Activated CD4-positive, alpha-beta T cell treated with anti-CD3 and anti-CD28 coated beads, Interleukin-2, amount 10 ng/mL, durations not matched to agents 7 days and 5 days (primary cell): ENCODE measurements at regions not wholly inside any gene's neighbourhood (a gene's known extent, or its start where the extent isn't known, plus 50 kb on each side); places are given as distances from the start of the nearest gene placed in this dataset.
A peak's percentile ranks its signal among the peaks of the same experiment; 100 is the strongest.

Experiments used
- CTCF ChIA-PET: fragments of 350-600 bp; sonication (Branson Sonifier 250); formaldehyde crosslinking; loops from one replicate; lab custom pipeline; 2021; ENCODE audit warnings: antibody characterized with exemption; lab: Charles Lee
- POLR2A ChIA-PET: fragments of 350-600 bp; sonication (Branson Sonifier 250); formaldehyde crosslinking; loops from one replicate; lab custom pipeline; 2021; ENCODE audit warnings: antibody characterized with exemption; lab: Charles Lee
- DNase-seq: peaks from one replicate; pipeline ENCODE4 v3.0.0-alpha.2; 2020
- H3K27ac Mint-ChIP-seq: one replicate; pipeline ENCODE4 v1.8.0; 2021; ENCODE audit warnings: mild to moderate bottlenecking, moderate library complexity, mixed read lengths
- H3K27me3 Mint-ChIP-seq: one replicate; pipeline ENCODE4 v1.8.0; 2021; ENCODE audit warnings: mixed read lengths
- H3K36me3 Mint-ChIP-seq: one replicate; pipeline ENCODE4 v1.8.0; 2021; ENCODE audit warnings: low read depth, mixed read lengths
- H3K4me1 Mint-ChIP-seq: one replicate; pipeline ENCODE4 v1.8.0; 2021; ENCODE audit warnings: mixed read lengths
- H3K4me3 Mint-ChIP-seq: one replicate; pipeline ENCODE4 v1.8.0; 2021; ENCODE audit warnings: mild to moderate bottlenecking, moderate library complexity, mixed read lengths
- H3K9me3 Mint-ChIP-seq: one replicate; pipeline ENCODE4 v1.8.0; 2021; ENCODE audit warnings: mixed read lengths

DNA sequence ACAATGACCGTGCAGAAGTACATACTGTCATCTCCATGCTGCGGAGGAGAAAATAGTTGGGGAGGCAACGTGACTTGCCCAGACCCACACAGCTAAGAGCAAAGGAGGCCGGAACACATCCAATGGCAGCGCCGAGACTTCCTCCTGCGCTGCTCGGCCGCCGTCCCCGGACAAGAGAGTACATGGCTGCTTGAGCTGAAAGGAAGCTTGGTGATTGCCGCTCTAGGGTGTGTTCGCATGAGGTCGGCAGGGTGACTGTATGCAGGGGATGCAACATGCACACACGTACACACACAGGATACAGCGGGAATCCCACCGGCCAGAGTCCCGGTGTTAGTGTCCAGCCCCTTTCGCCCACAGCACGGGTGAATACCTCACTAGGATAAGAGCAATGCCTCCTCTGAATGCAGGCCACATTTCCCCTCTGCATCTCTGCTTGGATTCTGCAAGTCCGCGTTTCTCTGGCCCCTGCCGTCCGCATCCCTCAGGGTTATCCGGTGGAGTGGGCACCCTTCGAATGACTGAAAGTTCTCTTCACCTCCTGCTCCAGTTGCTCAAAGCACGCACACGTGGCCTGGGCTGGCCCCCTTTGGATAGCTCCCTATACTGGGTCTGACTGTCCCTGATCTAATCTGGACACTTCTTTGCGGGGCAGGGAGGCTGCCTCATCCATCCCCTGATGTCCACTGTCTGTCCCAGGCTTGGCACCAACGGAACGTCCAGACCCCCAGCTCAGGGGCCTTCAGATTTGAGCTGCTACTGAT, 78.8 kb downstream of the GSC start:
- Mint-ChIP-seq H3K27ac (no peak overlapping the region), H3K9me3 (no peaks in the 10 kb centered on the region), H3K4me3 (no peak overlapping the region), H3K4me1 (no peaks in the 10 kb centered on the region), H3K36me3 (no peaks in the 10 kb centered on the region), H3K27me3 (peaks cover 6% of the 10 kb centered on the region)
- DNase-seq = no peak
- ChIA-PET CTCF (no interaction called here), POLR2A (no interaction called here)

DNA sequence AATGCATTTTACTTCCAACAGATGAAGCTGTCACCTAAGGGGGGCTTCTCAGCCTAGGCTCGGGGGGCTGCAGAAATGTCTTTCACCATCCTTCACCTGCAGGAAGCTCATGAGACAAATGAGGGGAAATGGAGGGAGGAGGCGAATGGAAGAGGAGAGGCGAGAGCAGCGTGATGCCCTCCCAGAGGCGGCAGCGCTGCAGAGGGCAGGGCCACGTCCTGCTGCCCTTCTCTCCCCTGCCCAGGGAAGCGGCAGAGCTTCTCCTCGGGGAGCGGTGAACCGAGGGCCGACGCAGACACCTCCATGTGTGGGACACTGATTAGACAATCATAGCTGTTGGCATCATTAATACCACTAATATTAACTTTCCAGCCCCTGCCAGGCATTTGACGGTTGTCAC, 78.3 kb downstream of the SERPINA3 start:
- ChIA-PET POLR2A (no interaction called here), CTCF (interaction anchor here (0.5 kb wide), 1 partner anchor 22 kb away, joined by 3 read pairs; no protein-coding TSS in a partner anchor)
- no peaks in the 10 kb centered on the region for H3K36me3 Mint-ChIP-seq
- DNase-seq = no peak
- no peaks in the 10 kb centered on the region for H3K9me3 Mint-ChIP-seq
- no peaks in the 10 kb centered on the region for H3K4me1 Mint-ChIP-seq
- peaks cover 6% of the 10 kb centered on the region for H3K27me3 Mint-ChIP-seq
- no peak overlapping the region for H3K27ac Mint-ChIP-seq
- H3K4me3 Mint-ChIP-seq = no peak overlapping the region

- no peaks in the 10 kb centered on the region for H3K9me3 Mint-ChIP-seq
- no peak overlapping the region for H3K27ac Mint-ChIP-seq
- POLR2A ChIA-PET = no interaction called here
- DNase-seq = no peak
- H3K27me3 Mint-ChIP-seq = peaks cover 6% of the 10 kb centered on the region
- H3K36me3 Mint-ChIP-seq = no peaks in the 10 kb centered on the region
- no peaks in the 10 kb centered on the region for H3K4me1 Mint-ChIP-seq
- no peak overlapping the region for H3K4me3 Mint-ChIP-seq
- CTCF ChIA-PET = interaction anchor here (0.5 to 0.7 kb wide), 3 partner anchors 10 to 57 kb away, joined by 3 read pairs; no protein-coding TSS in a partner anchor
These were observed 77.8 kb downstream of the SERPINA3 start for GRCh38 chr14:94689985-94690400.

DNA sequence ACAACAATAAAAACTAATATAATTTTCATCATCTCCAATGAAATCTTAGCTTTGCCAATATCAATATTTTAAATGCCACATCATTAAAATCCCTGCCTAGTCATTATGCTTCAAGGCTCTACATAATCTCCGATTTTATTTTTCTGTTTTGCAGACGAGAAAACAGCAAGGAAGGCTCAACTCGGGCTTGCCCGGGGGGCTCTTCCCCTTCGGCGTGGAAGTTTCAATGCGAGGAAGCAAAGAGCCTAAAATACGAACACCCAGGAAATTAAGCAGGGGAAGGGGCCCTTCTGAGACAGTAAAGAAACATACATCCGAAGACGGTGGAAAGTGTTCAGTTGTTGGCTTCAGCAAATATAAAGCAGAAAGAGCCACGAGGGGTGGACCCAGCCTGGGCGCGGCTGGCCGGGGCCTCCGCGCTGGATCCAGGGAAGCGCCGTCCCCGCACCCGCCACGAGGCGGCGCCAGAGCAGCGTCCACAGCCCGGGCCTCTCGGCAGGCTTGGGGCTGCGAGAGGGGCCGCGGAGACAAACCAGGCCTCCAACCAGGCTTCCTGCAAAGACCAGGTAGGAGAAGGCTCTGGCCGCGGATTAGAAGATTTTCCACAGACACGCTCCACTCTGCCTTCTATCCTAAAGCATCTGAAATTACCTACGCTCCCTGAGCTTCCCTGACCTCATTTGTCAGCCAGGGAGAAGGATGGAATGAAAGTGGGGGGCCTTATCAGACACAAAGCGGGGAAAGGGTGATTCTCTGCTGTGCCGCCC, 77.2 kb downstream of the SERPINA3 start:
- Mint-ChIP-seq H3K9me3 (no peaks in the 10 kb centered on the region), H3K27ac (no peak overlapping the region), H3K36me3 (no peaks in the 10 kb centered on the region), H3K27me3 (peaks cover 6% of the 10 kb centered on the region), H3K4me1 (no peaks in the 10 kb centered on the region), H3K4me3 (no peak overlapping the region)
- peak; percentile 39 for DNase-seq
- ChIA-PET POLR2A (no interaction called here), CTCF (interaction anchor here (0.6 to 0.7 kb wide), 2 partner anchors 10 to 58 kb away, joined by 3 read pairs; no protein-coding TSS in a partner anchor)

GRCh38 chr14:94686511-94687160, 74.4 kb downstream of the SERPINA3 start:
- Mint-ChIP-seq H3K9me3 (no peaks in the 10 kb centered on the region), H3K27ac (no peak overlapping the region), H3K27me3 (peaks cover 6% of the 10 kb centered on the region), H3K4me1 (no peaks in the 10 kb centered on the region), H3K36me3 (no peaks in the 10 kb centered on the region), H3K4me3 (no peak overlapping the region)
- ChIA-PET CTCF (no interaction called here), POLR2A (no interaction called here)
- DNase-seq = no peak

DNA sequence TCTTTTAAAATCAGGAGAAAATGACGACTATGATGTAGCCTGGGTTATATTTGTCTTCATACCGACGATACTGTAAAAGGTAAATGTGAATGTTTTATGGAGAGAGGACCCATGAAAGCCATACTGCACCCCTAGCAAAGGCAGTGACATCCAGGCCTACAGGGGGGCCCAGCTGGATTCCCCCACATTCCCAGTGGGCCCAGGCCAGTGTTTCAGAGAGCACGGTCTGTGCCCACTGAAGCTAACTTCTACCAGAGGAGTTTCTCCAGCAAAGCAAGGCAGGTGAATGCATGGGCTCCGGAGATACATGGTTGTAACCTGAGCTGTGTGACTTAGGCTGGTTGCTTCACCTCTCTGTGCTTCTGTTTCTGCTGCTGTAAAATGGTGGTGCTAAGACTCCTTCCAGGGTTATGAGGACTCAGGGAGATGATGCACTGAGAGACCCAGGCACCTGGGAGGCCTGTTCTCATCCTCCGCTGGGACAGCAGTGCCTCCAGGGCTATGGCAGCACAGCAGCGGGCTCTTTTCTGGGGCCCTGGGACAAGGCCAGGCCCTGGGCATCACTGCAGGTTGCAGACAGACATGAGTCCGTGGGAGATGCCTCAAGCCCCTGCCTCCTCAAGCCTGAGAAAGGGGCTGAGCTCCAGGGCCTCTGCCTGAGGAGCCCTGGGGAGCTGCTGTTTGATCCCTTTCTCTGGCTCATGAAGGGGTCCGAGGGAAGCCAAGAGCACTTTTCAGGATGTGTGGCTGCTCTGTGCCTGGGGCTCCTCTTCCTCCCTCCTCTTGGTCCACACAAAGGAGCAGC, 73.7 kb downstream of the SERPINA3 start:
- H3K4me3 Mint-ChIP-seq = no peak overlapping the region
- H3K9me3 Mint-ChIP-seq = no peaks in the 10 kb centered on the region
- CTCF ChIA-PET = no interaction called here
- H3K36me3 Mint-ChIP-seq = no peaks in the 10 kb centered on the region
- POLR2A ChIA-PET = no interaction called here
- no peaks in the 10 kb centered on the region for H3K4me1 Mint-ChIP-seq
- H3K27ac Mint-ChIP-seq = no peak overlapping the region
- peaks cover 6% of the 10 kb centered on the region for H3K27me3 Mint-ChIP-seq
- DNase-seq = no peak

DNA sequence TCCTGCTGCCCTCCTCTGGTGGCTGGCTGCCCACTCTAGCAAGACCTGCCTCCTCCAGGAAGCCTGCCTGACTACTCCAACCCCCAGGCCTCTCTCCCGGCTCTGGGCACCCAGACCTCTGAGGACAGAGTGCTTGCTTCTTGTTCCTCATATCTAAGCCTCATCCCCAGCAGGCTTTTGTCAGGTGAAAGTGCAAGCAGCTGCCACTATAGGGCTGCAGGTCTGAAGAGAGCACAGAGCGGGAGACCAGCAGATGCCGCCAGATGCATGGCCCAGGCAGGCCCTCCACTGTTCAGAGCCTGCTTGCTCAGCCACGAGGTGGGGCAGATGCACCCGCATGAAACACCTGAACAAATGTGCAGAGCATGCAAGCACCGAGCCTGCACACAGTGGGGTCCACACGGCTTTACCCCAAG, 73.0 kb downstream of the SERPINA3 start:
- Mint-ChIP-seq H3K4me1 (no peaks in the 10 kb centered on the region), H3K27ac (no peak overlapping the region), H3K27me3 (peaks cover 4% of the 10 kb centered on the region), H3K9me3 (no peaks in the 10 kb centered on the region), H3K36me3 (no peaks in the 10 kb centered on the region), H3K4me3 (no peak overlapping the region)
- DNase-seq = no peak
- ChIA-PET POLR2A (no interaction called here), CTCF (no interaction called here)

DNA sequence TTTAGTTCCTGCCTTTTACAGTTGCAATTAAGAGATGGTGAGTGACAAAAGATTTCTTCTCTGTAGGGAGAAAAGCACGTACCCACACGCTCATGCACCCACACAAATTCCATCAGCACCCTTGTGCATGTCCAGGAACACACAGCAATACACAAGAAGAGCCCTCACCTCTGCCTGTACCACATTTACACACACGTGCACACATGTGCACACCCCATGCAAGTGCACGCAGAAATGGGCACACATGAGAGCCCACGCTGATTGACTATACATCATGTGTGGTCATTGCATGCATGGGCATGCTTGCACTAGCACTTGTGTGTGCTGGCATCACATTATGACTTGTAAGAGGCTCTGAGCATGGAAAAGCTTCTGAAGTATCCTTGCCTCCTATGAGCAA, 70.5 kb downstream of the SERPINA3 start:
- H3K4me3 Mint-ChIP-seq = no peak overlapping the region
- POLR2A ChIA-PET = no interaction called here
- CTCF ChIA-PET = no interaction called here

GRCh38 chr14:94682061-94682516, 69.9 kb downstream of the SERPINA3 start:
- no peaks in the 10 kb centered on the region for H3K9me3 Mint-ChIP-seq
- no peaks in the 10 kb centered on the region for H3K4me1 Mint-ChIP-seq
- no peaks in the 10 kb centered on the region for H3K27me3 Mint-ChIP-seq
- CTCF ChIA-PET = no interaction called here
- H3K4me3 Mint-ChIP-seq = no peak overlapping the region
- DNase-seq = no peak
- no peak overlapping the region for H3K27ac Mint-ChIP-seq
- POLR2A ChIA-PET = no interaction called here
- no peaks in the 10 kb centered on the region for H3K36me3 Mint-ChIP-seq

More for the DNA sequence above, 70.5 kb downstream of the SERPINA3 start:
- Mint-ChIP-seq H3K27ac (no peak overlapping the region), H3K27me3 (peaks cover 1% of the 10 kb centered on the region), H3K36me3 (no peaks in the 10 kb centered on the region), H3K4me1 (no peaks in the 10 kb centered on the region), H3K9me3 (no peaks in the 10 kb centered on the region)
- no peak for DNase-seq

GRCh38 chr14:94681300-94682060, 69.3 kb downstream of the SERPINA3 start:
- H3K4me3 Mint-ChIP-seq = no peak overlapping the region
- H3K4me1 Mint-ChIP-seq = no peaks in the 10 kb centered on the region
- DNase-seq = peak; percentile 11
- H3K27me3 Mint-ChIP-seq = no peaks in the 10 kb centered on the region
- no peaks in the 10 kb centered on the region for H3K9me3 Mint-ChIP-seq
- CTCF ChIA-PET = interaction anchor here (0.6 to 1.1 kb wide), 2 partner anchors 11 to 1285 kb away, joined by 3 read pairs; no protein-coding TSS in a partner anchor
- no peak overlapping the region for H3K27ac Mint-ChIP-seq
- POLR2A ChIA-PET = no interaction called here
- H3K36me3 Mint-ChIP-seq = no peaks in the 10 kb centered on the region

DNA sequence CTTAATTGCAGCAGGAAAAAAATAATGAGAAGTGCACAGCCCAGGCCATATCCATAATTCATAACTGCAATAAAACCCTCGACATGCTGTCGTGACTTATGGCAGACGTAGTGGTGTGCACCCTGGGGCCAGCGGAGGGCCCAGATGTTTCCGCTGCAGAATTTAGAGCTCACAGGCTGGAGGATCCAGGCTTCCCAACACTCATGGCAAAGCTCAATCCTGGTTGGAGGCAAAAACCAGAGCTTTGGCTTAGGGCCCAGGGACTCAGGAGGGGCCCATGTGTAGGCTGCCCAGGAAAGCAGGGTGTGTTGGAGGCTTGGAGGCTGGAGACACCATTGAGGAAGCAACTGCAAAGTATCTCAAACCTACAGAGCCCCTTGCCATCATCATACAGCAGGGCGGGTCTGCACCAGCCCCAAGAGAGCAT, 68.7 kb downstream of the SERPINA3 start:
- Mint-ChIP-seq H3K27me3 (no peaks in the 10 kb centered on the region), H3K9me3 (no peaks in the 10 kb centered on the region), H3K36me3 (no peaks in the 10 kb centered on the region), H3K27ac (no peak overlapping the region), H3K4me3 (no peak overlapping the region), H3K4me1 (no peaks in the 10 kb centered on the region)
- POLR2A ChIA-PET = no interaction called here
- no peak for DNase-seq
- CTCF ChIA-PET = interaction anchor here (0.6 to 1.1 kb wide), 2 partner anchors 10 to 1286 kb away, joined by 3 read pairs; no protein-coding TSS in a partner anchor
